GM06990 (cell line): ENCODE measurements at regions not wholly inside any gene's neighbourhood (a gene's known extent, or its start where the extent isn't known, plus 50 kb on each side); places are given as distances from the start of the nearest gene placed in this dataset.
"Not testable (repeated sequence)": the region's sequence is repeated elsewhere in the genome, so short reads cannot be mapped to it uniquely, and the experiment has no call there.

Experiments used
- DNase-seq: peaks from one replicate; pipeline ENCODE4 v3.0.0-alpha.2; 2011; ENCODE audit not compliant: insufficient read length; ENCODE audit errors: extremely low read depth
- H3K27me3 ChIP-seq: replicated peaks from 2 replicates; pipeline ENCODE4 v1.6.0; 2011; ENCODE audit warnings: low read length; ENCODE audit not compliant: control insufficient read depth, insufficient read depth
- H3K36me3 ChIP-seq: 2 replicates; pipeline ENCODE4 v1.5.1; 2011; ENCODE audit warnings: low read length; ENCODE audit not compliant: control insufficient read depth, insufficient read depth
- H3K4me3 ChIP-seq: replicated peaks from 2 replicates; pipeline ENCODE4 v1.5.1; 2011; ENCODE audit warnings: low read depth, mild to moderate bottlenecking, control low read depth, low read length
- CTCF ChIP-seq: IDR thresholded peaks from 2 replicates; pipeline ENCODE4 v1.5.1; 2011; ENCODE audit warnings: low read length, control low read depth, mild to moderate bottlenecking, inconsistent platforms; ENCODE audit not compliant: insufficient read depth, poor library complexity, severe bottlenecking

- peak; percentile 90 for TF ChIP-seq CTCF
- Histone ChIP-seq H3K4me3 (no peak overlapping the region), H3K27me3 (no peaks in the 10 kb centered on the region), H3K36me3 (no peaks in the 10 kb centered on the region)
- peak; percentile 18 for DNase-seq
These were observed 57.1 kb downstream of the ADCYAP1 start for GRCh38 chr18:961644-962355.

GRCh38 chr18:963276-963675 is 58.6 kb downstream of the ADCYAP1 start:
- no peaks in the 10 kb centered on the region for H3K36me3 ChIP-seq
- no peaks in the 10 kb centered on the region for H3K27me3 ChIP-seq
- no peak overlapping the region for H3K4me3 ChIP-seq
- no peak for TF ChIP-seq CTCF
- DNase-seq, result no peak

- no peaks in the 10 kb centered on the region for H3K27me3 ChIP-seq
- no peak for TF ChIP-seq CTCF
- no peaks in the 10 kb centered on the region for H3K36me3 ChIP-seq
- H3K4me3 ChIP-seq, result no peak overlapping the region
- no peak for DNase-seq
These were observed 61.5 kb downstream of the ADCYAP1 start for GRCh38 chr18:965921-966758.

DNA sequence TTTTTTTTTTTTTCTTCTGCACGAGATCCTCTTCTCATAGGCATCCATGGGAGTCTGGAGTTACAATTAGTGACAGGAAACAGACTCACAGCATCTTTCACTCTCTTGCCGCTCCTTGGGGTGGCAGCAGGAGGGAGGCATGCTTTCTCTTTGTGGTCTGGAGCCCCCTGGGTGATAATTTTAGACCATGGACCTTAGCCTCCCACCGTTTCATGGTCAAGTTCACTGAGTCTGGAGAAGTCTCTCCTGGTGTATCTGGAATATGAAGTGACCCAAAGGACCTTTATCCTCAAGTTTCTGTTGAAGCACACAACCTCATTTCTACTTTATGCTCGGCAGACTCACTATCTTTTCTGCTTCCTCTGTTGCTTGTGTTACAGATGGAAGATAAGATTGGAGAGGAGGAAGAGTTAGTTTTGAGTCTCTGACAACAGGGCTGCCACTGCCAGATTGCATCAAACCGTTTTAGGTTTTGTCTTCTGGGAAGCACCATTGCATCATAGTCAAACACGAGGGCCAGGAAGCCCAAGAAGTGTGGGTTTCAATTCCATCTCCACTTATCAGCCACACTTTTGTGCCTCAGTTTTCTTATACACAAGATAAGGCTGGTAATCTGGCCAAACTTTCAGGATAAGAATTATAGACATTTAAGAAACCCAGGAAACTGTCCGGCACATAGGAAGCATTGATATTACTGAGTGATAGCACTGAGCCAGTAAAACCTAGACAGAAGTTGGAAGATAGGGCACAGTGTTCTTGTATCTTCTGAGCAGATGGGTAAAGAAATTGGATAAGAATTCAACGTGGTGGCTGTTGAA is 62.3 kb downstream of the ADCYAP1 start:
- Histone ChIP-seq H3K4me3 (no peak overlapping the region), H3K27me3 (no peaks in the 10 kb centered on the region), H3K36me3 (no peaks in the 10 kb centered on the region)
- no peak for TF ChIP-seq CTCF
- no peak for DNase-seq

DNA sequence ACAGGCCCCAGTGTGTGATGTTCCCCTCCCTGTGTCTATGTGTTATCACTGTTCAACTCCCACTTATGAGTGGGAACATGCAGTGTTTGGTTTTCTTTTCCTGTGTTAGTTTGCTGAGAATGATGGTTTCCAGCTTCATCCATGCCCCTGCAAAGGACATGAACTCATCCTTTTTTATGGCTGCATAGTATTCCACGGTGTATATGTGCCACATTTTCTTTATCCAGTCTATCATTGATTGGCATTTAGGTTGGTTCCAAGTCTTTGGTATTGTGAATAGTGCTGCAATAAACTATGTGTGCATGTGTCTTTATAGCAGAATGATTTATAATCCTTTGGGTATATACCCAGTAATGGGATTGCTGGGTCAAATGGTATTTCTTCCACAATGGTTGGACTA is 64.2 kb downstream of the ADCYAP1 start:
- not testable (repeated sequence) for H3K36me3 ChIP-seq, H3K4me3 ChIP-seq, H3K27me3 ChIP-seq, DNase-seq

GRCh38 chr18:969311-969710 is 64.6 kb downstream of the ADCYAP1 start:
- not testable (repeated sequence) for H3K36me3 ChIP-seq, DNase-seq, H3K4me3 ChIP-seq, H3K27me3 ChIP-seq

DNA sequence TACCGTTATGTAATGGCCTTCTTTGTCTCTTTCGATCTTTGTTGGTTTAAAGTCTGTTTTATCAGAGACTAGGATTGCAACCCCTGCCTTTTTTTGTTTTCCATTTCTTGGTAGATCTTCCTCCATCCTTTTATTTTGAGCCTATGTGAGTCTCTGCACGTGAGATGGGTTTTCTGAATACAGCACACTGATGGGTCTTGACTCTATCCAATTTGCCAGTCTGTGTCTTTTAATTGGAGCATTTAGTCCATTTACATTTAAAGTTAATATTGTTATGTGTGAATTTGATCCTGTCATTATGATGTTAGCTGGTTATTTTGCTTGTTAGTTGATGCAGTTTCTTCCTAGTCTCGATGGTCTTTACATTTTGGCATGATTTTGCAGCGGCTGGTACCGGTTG is 69.9 kb downstream of the ADCYAP1 start:
- not testable (repeated sequence) for H3K4me3 ChIP-seq, H3K27me3 ChIP-seq, H3K36me3 ChIP-seq, DNase-seq

GRCh38 chr18:976393-977128 is 71.9 kb downstream of the ADCYAP1 start:
- H3K27me3 ChIP-seq, H3K36me3 ChIP-seq, DNase-seq, H3K4me3 ChIP-seq: not testable (repeated sequence)

GRCh38 chr18:977327-977726 is 72.7 kb downstream of the ADCYAP1 start:
- not testable (repeated sequence) for H3K27me3 ChIP-seq, H3K4me3 ChIP-seq

More at GRCh38 chr18:977327-977726, 72.7 kb downstream of the ADCYAP1 start:
- H3K36me3 ChIP-seq, DNase-seq: not testable (repeated sequence)
